T-helper 2 cell treated with Interferon-gamma antibody and Interleukin-4, amounts not matched to agents 100 ng/mL and 5 ng/mL, for 36 hours (primary cell): ENCODE measurements at regions not wholly inside any gene's neighbourhood (a gene's known extent, or its start where the extent isn't known, plus 50 kb on each side); places are given as distances from the start of the nearest gene placed in this dataset.
"Not testable (repeated sequence)": the region's sequence is repeated elsewhere in the genome, so short reads cannot be mapped to it uniquely, and the experiment has no call there.

ENCODE experiments used
- intact Hi-C: fragments of 100-400 bp; cut with micrococcal nuclease; formaldehyde crosslinking; loops from one replicate; pipeline ENCODE4 v1.15.1; 2023

GRCh38 chr6:15131234-15131633 lies 114.6 kb upstream of the JARID2 start:
- intact Hi-C loops, result no loop called here

GRCh38 chr6:15131651-15132061 lies 114.2 kb upstream of the JARID2 start:
- intact Hi-C loops, result no loop called here

- intact Hi-C loops, result no loop called here
Observed at GRCh38 chr6:15132167-15132566, 113.7 kb upstream of the JARID2 start.

- intact Hi-C loops, result no loop called here
Observed at GRCh38 chr6:15132854-15133670, 112.8 kb upstream of the JARID2 start.

GRCh38 chr6:15137086-15137485 lies 108.8 kb upstream of the JARID2 start:
- intact Hi-C loops, result no loop called here

- intact Hi-C loops, result no loop called here
Observed at GRCh38 chr6:15143086-15143485, 102.8 kb upstream of the JARID2 start.

- intact Hi-C loops, result no loop called here
Observed at GRCh38 chr6:15143540-15143939, 102.3 kb upstream of the JARID2 start.

- intact Hi-C loops, result no loop called here
Observed at GRCh38 chr6:15145821-15146220, 100.0 kb upstream of the JARID2 start.

GRCh38 chr6:15147827-15148226 lies 98.0 kb upstream of the JARID2 start:
- intact Hi-C loops, result no loop called here

- intact Hi-C loops, result no loop called here
Observed at GRCh38 chr6:15148356-15148946, 97.4 kb upstream of the JARID2 start.

GRCh38 chr6:15150207-15150606 lies 95.7 kb upstream of the JARID2 start:
- intact Hi-C loops, result no loop called here

GRCh38 chr6:15152700-15153099 lies 93.2 kb upstream of the JARID2 start:
- intact Hi-C loops, result no loop called here

- intact Hi-C loops, result no loop called here
Observed at GRCh38 chr6:15153191-15153590, 92.7 kb upstream of the JARID2 start.

- intact Hi-C loops, result no loop called here
Observed at GRCh38 chr6:15157479-15157878, 88.4 kb upstream of the JARID2 start.

GRCh38 chr6:15158821-15159619 lies 86.8 kb upstream of the JARID2 start:
- intact Hi-C loops, result no loop called here

- intact Hi-C loops, result no loop called here
Observed at GRCh38 chr6:15160812-15161211, 85.1 kb upstream of the JARID2 start.

- intact Hi-C loops, result not testable (repeated sequence)
Observed at GRCh38 chr6:15164855-15165254, 81.0 kb upstream of the JARID2 start.

- intact Hi-C loops, result no loop called here
Observed at GRCh38 chr6:15166121-15166520, 79.7 kb upstream of the JARID2 start.

- intact Hi-C loops, result no loop called here
Observed at GRCh38 chr6:15170126-15170525, 75.7 kb upstream of the JARID2 start.

GRCh38 chr6:15171026-15171425 lies 74.8 kb upstream of the JARID2 start:
- intact Hi-C loops, result no loop called here

- intact Hi-C loops, result no loop called here
Observed at GRCh38 chr6:15176816-15177370, 69.0 kb upstream of the JARID2 start.

- intact Hi-C loops, result no loop called here
Observed at GRCh38 chr6:15183979-15184378, 61.9 kb upstream of the JARID2 start.
